SU-DHL-6 (cell line): ENCODE measurements at regions not wholly inside any gene's neighbourhood (a gene's known extent, or its start where the extent isn't known, plus 50 kb on each side); places are given as distances from the start of the nearest gene placed in this dataset.

Experiments
- H2AFZ ChIP-seq: fragments of 200-600 bp; sonication (generic); 2 replicates; pipeline ENCODE4 v1.6.1; 2014; ENCODE audit warnings: low read depth, mild to moderate bottlenecking, moderate library complexity, mixed read lengths, antibody characterized with exemption, low read length; ENCODE audit not compliant: severe bottlenecking
- H3F3A ChIP-seq: fragments of 200-600 bp; shearing (Covaris generic); 2 replicates; pipeline ENCODE4 v1.6.0; 2016; ENCODE audit warnings: antibody characterized with exemption, mild to moderate bottlenecking; ENCODE audit not compliant: insufficient read depth
- H3K27ac ChIP-seq: fragments of 200-600 bp; sonication (generic); 2 replicates; pipeline ENCODE4 v1.5.1; 2016; ENCODE audit warnings: low read depth, mild to moderate bottlenecking, low read length, moderate library complexity, mixed read lengths
- H3K27me3 ChIP-seq: fragments of 200-600 bp; sonication (generic), shearing (Covaris generic); 2 replicates; pipeline ENCODE4 v1.6.0; 2014; ENCODE audit warnings: mild to moderate bottlenecking, low read length
- H3K36me3 ChIP-seq: fragments of 200-600 bp; sonication (generic); 2 replicates; pipeline ENCODE4 v1.6.1; 2014; ENCODE audit warnings: mild to moderate bottlenecking, low read length, mixed read lengths
- H3K4me2 ChIP-seq: fragments of 300-600, 200-600 bp; shearing (Covaris generic), sonication (generic); 2 replicates; pipeline ENCODE4 v1.6.0; 2014; ENCODE audit warnings: low read length, low read depth, mild to moderate bottlenecking; ENCODE audit not compliant: poor library complexity, severe bottlenecking
- H3K4me3 ChIP-seq: fragments of 200-600 bp; sonication (generic); 2 replicates; pipeline ENCODE4 v1.5.1; 2014; ENCODE audit warnings: antibody characterized with exemption, low read length, mild to moderate bottlenecking, mixed read lengths; ENCODE audit not compliant: insufficient read depth, poor library complexity, severe bottlenecking
- H3K79me2 ChIP-seq: fragments of 200-600 bp; sonication (generic); 2 replicates; pipeline ENCODE4 v1.6.1; 2014; ENCODE audit warnings: mild to moderate bottlenecking, low read length, moderate library complexity; ENCODE audit not compliant: insufficient read depth
- H3K9ac ChIP-seq: fragments of 200-600 bp; sonication (generic); 2 replicates; pipeline ENCODE4 v1.7.0; 2014; ENCODE audit warnings: mild to moderate bottlenecking, low read length
- H3K9me2 ChIP-seq: fragments of 200-600 bp; sonication (generic); replicated peaks from 2 replicates; pipeline ENCODE4 v1.6.1; 2014; ENCODE audit warnings: low read length; ENCODE audit not compliant: insufficient read depth
- H3K9me3 ChIP-seq: fragments of 200-600 bp; sonication (generic); 2 replicates; pipeline ENCODE4 v1.6.1; 2014; ENCODE audit warnings: low read length, mixed read lengths; ENCODE audit not compliant: insufficient read depth
- H4K20me1 ChIP-seq: fragments of 200-600 bp; sonication (generic); 2 replicates; pipeline ENCODE4 v1.6.1; 2014; ENCODE audit warnings: low read depth, mild to moderate bottlenecking, antibody characterized with exemption, low read length, moderate library complexity, mixed read lengths
- CTCF ChIP-seq: fragments of 200-600 bp; sonication (generic); IDR thresholded peaks from one replicate; pipeline ENCODE4 v1.5.1; 2017; ENCODE audit warnings: antibody characterized with exemption, mild to moderate bottlenecking, low read length, moderate library complexity; ENCODE audit not compliant: insufficient read depth, poor library complexity, severe bottlenecking
- EZH2phosphoT487 ChIP-seq: fragments of 200-600 bp; sonication (generic), shearing (Covaris generic); conservative IDR thresholded peaks from 2 replicates; pipeline ENCODE4 v1.6.1; 2018; ENCODE audit warnings: mild to moderate bottlenecking, antibody characterized with exemption, low read length, moderate library complexity, mixed read lengths

DNA sequence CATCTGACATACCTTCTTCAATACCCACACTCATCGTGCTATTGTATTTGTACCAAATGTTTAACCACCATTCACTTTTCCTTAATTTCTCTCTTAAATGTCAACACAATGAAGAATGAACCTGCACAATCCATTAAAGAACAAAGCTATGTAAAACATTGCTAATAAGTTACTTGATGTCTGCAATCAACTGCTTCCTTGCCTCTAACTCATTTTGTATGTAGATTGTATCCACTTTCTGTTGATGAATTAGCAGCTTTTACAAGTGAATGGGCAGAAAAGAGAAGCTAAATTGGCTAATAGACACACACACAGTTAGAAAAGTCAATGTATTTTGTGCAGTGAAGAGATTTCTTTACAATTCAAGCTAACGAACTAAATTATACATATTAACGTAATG is 212.5 kb upstream of the NDST3 start:
- H3K4me2 ChIP-seq, result no peak overlapping the region
- TF ChIP-seq EZH2phosphoT487 (no peak), CTCF (no peak)
- H3K79me2 ChIP-seq, result no peaks in the 10 kb centered on the region
- no peaks in the 10 kb centered on the region for H3K9me3 ChIP-seq
- no peak overlapping the region for H3K9ac ChIP-seq
- no peaks in the 10 kb centered on the region for H4K20me1 ChIP-seq
- no peak overlapping the region for H3K4me3 ChIP-seq
- H3F3A ChIP-seq, result no peaks in the 10 kb centered on the region
- H3K27ac ChIP-seq, result no peak overlapping the region
- H2AFZ ChIP-seq, result no peak overlapping the region
- H3K36me3 ChIP-seq, result no peaks in the 10 kb centered on the region
- H3K9me2 ChIP-seq, result no peaks in the 10 kb centered on the region
- no peaks in the 10 kb centered on the region for H3K27me3 ChIP-seq

- no peak overlapping the region for H3K4me2 ChIP-seq
- TF ChIP-seq CTCF (no peak), EZH2phosphoT487 (no peak)
- no peak overlapping the region for H2AFZ ChIP-seq
Observed at GRCh38 chr4:117823388-117823787, 210.9 kb upstream of the NDST3 start.

GRCh38 chr4:117825600-117825999 is 208.7 kb upstream of the NDST3 start:
- TF ChIP-seq EZH2phosphoT487 (no peak), CTCF (no peak)
- Histone ChIP-seq H3K27me3 (no peaks in the 10 kb centered on the region), H3K36me3 (no peaks in the 10 kb centered on the region), H3K4me2 (no peak overlapping the region), H3K27ac (no peak overlapping the region), H3K9me2 (no peaks in the 10 kb centered on the region), H3K4me3 (no peak overlapping the region), H3K79me2 (no peaks in the 10 kb centered on the region), H2AFZ (no peak overlapping the region), H3K9me3 (no peaks in the 10 kb centered on the region), H4K20me1 (no peaks in the 10 kb centered on the region), H3F3A (no peaks in the 10 kb centered on the region), H3K9ac (no peak overlapping the region)

More at GRCh38 chr4:117823388-117823787, 210.9 kb upstream of the NDST3 start:
- no peaks in the 10 kb centered on the region for H3K27me3 ChIP-seq
- H3K79me2 ChIP-seq, result no peaks in the 10 kb centered on the region
- no peaks in the 10 kb centered on the region for H3K9me3 ChIP-seq
- no peaks in the 10 kb centered on the region for H3K36me3 ChIP-seq
- H3F3A ChIP-seq, result no peaks in the 10 kb centered on the region
- H3K27ac ChIP-seq, result no peak overlapping the region
- no peaks in the 10 kb centered on the region for H3K9me2 ChIP-seq
- no peak overlapping the region for H3K9ac ChIP-seq
- H4K20me1 ChIP-seq, result no peaks in the 10 kb centered on the region
- H3K4me3 ChIP-seq, result no peak overlapping the region
